ENCODE measurements at regions not wholly inside any gene's neighbourhood (a gene's known extent, or its start where the extent isn't known, plus 50 kb on each side); places are given as distances from the start of the nearest gene placed in this dataset.

- TF ChIP-seq NFYB (IDR thresholded peaks at IDR 0.05; ENCODE audit: extremely low read depth, insufficient read length), result no peak
These were observed 312.4 kb upstream of the TBX3 start (continued) for GRCh38 chr12:114996382-114996781.

- no peak overlapping the region for H2AFZ ChIP-seq (ENCODE audit: low read depth, low read length)
- H3K27me3 ChIP-seq (ENCODE audit: control insufficient read depth in 2 of 2, insufficient read depth in 2 of 2, low read length in 2 of 2), result peaks cover 0 to 2% of the 10 kb centered on the region in 2 experiments; a peak in 1 of 5 replicates
- no peak overlapping the region for H3K27ac ChIP-seq (ENCODE audit: extremely low read depth, low read depth, low read length)
- no peak for DNase-seq (ENCODE audit: extremely low read depth in 1 of 4, low spot score in 3 of 4)
- ChIA-PET POLR2A (no interaction called here), CTCF (ENCODE audit: low intra/inter-chr PET ratio) (no interaction called here)
- no peaks in the 10 kb centered on the region for H3K9me1 ChIP-seq (ENCODE audit: control insufficient read depth, insufficient read depth, low read length)
- in situ Hi-C loops (cut with MboI) (no loop called here), intact Hi-C loops (cut with micrococcal nuclease) (no loop called here)
- no peak overlapping the region for H3K4me2 ChIP-seq (ENCODE audit: insufficient read depth, low read length)
- H4K20me1 ChIP-seq (replicated peaks; ENCODE audit: control insufficient read depth, insufficient read depth, low read length), result no peaks in the 10 kb centered on the region
- H3K4me1 ChIP-seq (replicated peaks in 1 of 2; ENCODE audit: control insufficient read depth in 2 of 2, insufficient read depth in 2 of 2, low read length in 2 of 2), result no peaks in the 10 kb centered on the region
- no peaks in the 10 kb centered on the region for H3K36me3 ChIP-seq (ENCODE audit: control insufficient read depth, insufficient read depth, low read length)
- no peaks in the 10 kb centered on the region for H3K79me2 ChIP-seq (ENCODE audit: control insufficient read depth, insufficient read depth, low read length)
- no peak for FAIRE-seq
- TF ChIP-seq BRCA1 (IDR thresholded peaks at IDR 0.05), result no peak
- TF ChIP-seq BRCA1 (CRISPR knock-in tag; IDR thresholded peaks at IDR 0.05), result no peak
- TF ChIP-seq ZNF274 (IDR thresholded peaks at IDR 0.05; ENCODE audit: borderline replicate concordance, low read depth, low read length), result no peak
- TF ChIP-seq ZNF707 (CRISPR knock-in tag; conservative IDR thresholded peaks at IDR 0.05), result no peak
- BruUV-seq (replicated peaks), result no TSS peak
- WGBS (ENCODE audit: insufficient coverage, low coverage, missing lambda C conversion rate), result 0% methylated on average over 2 of the region's 2 CpGs
- no peaks in the 10 kb centered on the region for H3K9me3 ChIP-seq (replicated peaks; ENCODE audit: control insufficient read depth, insufficient read depth, low read depth, low read length)
- no peak overlapping the region for H3K9ac ChIP-seq (ENCODE audit: insufficient read depth in 1 of 2, low read depth in 2 of 2, low read length in 2 of 2)
- no peak overlapping the region for H3K4me3 ChIP-seq
- no peak for ATAC-seq
These were observed 311.9 kb upstream of the TBX3 start for GRCh38 chr12:114995891-114996290.

- H2AFZ ChIP-seq (ENCODE audit: low read depth, low read length), result no peak overlapping the region
- H3K4me1 ChIP-seq (replicated peaks in 1 of 2; ENCODE audit: control insufficient read depth in 2 of 2, insufficient read depth in 2 of 2, low read length in 2 of 2), result no peaks in the 10 kb centered on the region
- no peaks in the 10 kb centered on the region for H3K27me3 ChIP-seq (ENCODE audit: control insufficient read depth in 2 of 2, insufficient read depth in 2 of 2, low read length in 2 of 2)
- H3K27ac ChIP-seq (ENCODE audit: extremely low read depth, low read depth, low read length), result no peak overlapping the region
- intact Hi-C loops (cut with micrococcal nuclease) (no loop called here), in situ Hi-C loops (cut with MboI) (no loop called here)
- H3K9me3 ChIP-seq (replicated peaks; ENCODE audit: control insufficient read depth, insufficient read depth, low read depth, low read length), result no peaks in the 10 kb centered on the region
- H3K9ac ChIP-seq (ENCODE audit: insufficient read depth in 1 of 2, low read depth in 2 of 2, low read length in 2 of 2), result no peak overlapping the region
- H3K4me2 ChIP-seq (ENCODE audit: insufficient read depth, low read length), result no peak overlapping the region
- H3K36me3 ChIP-seq (ENCODE audit: control insufficient read depth, insufficient read depth, low read length), result no peaks in the 10 kb centered on the region
- H3K4me3 ChIP-seq, result no peak overlapping the region
- ChIA-PET POLR2A (no interaction called here), CTCF (ENCODE audit: low intra/inter-chr PET ratio) (no interaction called here)
- WGBS (ENCODE audit: insufficient coverage, low coverage, missing lambda C conversion rate), result 0% methylated on average over 3 of the region's 3 CpGs
- ATAC-seq (no peak), FAIRE-seq (no peak), DNase-seq (ENCODE audit: extremely low read depth in 1 of 4, low spot score in 3 of 4) (no peak)
- H3K79me2 ChIP-seq (ENCODE audit: control insufficient read depth, insufficient read depth, low read length), result no peaks in the 10 kb centered on the region
- BruUV-seq (replicated peaks), result no TSS peak
- H3K9me1 ChIP-seq (ENCODE audit: control insufficient read depth, insufficient read depth, low read length), result no peaks in the 10 kb centered on the region
- no peaks in the 10 kb centered on the region for H4K20me1 ChIP-seq (replicated peaks; ENCODE audit: control insufficient read depth, insufficient read depth, low read length)
- TF ChIP-seq ARID3B (CRISPR knock-in tag; IDR thresholded peaks at IDR 0.05; ENCODE audit: borderline replicate concordance) (no peak), ZBTB11 (CRISPR knock-in tag; IDR thresholded peaks at IDR 0.05) (no peak), HEY1 (CRISPR knock-in tag; IDR thresholded peaks at IDR 0.05; ENCODE audit: borderline replicate concordance) (no peak), CAMTA2 (CRISPR knock-in tag; conservative IDR thresholded peaks at IDR 0.05) (no peak), ZNF384 (IDR thresholded peaks at IDR 0.05; ENCODE audit: low read depth, low read length) (no peak), RBFOX2 (IDR thresholded peaks at IDR 0.05; ENCODE audit: low read depth, low read length) (no peak)
These were observed 309.2 kb upstream of the TBX3 start for GRCh38 chr12:114993165-114993564.

Data from K562 (cell line).